HG03571 (cell line): ENCODE measurements at regions not wholly inside any gene's neighbourhood (a gene's known extent, or its start where the extent isn't known, plus 50 kb on each side); places are given as distances from the start of the nearest gene placed in this dataset.
"Not testable (repeated sequence)": the region's sequence is repeated elsewhere in the genome, so short reads cannot be mapped to it uniquely, and the experiment has no call there.

Source experiments
- ATAC-seq: cut with Tn5 transposase; IDR thresholded peaks from one replicate; pipeline ENCODE4 v1.9.1; 2021; ENCODE audit not compliant: unreplicated experiment

DNA sequence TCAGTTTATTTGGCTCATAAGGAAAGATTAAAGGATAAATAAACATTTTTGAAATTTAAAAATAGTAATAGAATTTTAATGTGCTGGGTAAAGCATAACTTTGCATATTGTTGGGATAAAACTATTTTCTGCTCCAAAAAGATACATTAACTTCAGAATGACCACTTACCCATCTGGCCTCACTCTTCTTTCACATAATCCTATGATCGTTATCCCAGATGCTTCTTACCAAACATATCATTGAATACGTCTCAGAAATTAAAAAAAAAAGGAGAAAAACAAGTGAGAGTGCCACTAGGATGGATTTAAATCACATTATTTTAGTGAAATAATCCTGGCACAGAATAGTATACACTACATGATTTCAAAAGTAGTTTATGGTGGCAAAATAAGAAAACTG is 677.5 kb upstream of the ZWINT start:
- no peak for ATAC-seq

GRCh38 chr10:57035310-57035709 is 674.3 kb upstream of the ZWINT start:
- no peak for ATAC-seq

DNA sequence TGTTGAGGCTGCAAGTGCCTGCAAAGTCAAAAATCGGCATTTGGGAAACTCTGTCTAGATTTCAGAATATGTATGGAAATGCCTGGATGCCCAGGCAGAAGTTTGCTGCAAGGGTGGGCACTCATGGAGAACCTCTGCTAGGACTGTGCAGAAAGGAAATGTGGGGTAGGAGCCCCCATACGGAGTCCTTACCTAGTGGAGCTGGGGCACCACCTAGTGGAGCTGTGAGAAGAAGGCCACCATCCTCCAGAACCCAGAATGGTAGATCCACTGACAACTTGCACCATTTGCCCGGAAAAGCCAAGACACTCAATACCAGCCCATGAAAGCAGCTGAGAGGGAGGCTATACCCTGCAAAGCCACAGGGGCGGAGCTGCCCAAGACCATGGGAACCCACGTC is 671.2 kb upstream of the ZWINT start:
- ATAC-seq: not testable (repeated sequence)

- no peak for ATAC-seq
These were observed 670.3 kb upstream of the ZWINT start for GRCh38 chr10:57031346-57031745.

- no peak for ATAC-seq
These were observed 665.2 kb upstream of the ZWINT start for GRCh38 chr10:57026307-57026706.

- no peak for ATAC-seq
These were observed 662.6 kb upstream of the ZWINT start for GRCh38 chr10:57023626-57024025.

- no peak for ATAC-seq
These were observed 657.4 kb upstream of the ZWINT start for GRCh38 chr10:57018452-57018851.

DNA sequence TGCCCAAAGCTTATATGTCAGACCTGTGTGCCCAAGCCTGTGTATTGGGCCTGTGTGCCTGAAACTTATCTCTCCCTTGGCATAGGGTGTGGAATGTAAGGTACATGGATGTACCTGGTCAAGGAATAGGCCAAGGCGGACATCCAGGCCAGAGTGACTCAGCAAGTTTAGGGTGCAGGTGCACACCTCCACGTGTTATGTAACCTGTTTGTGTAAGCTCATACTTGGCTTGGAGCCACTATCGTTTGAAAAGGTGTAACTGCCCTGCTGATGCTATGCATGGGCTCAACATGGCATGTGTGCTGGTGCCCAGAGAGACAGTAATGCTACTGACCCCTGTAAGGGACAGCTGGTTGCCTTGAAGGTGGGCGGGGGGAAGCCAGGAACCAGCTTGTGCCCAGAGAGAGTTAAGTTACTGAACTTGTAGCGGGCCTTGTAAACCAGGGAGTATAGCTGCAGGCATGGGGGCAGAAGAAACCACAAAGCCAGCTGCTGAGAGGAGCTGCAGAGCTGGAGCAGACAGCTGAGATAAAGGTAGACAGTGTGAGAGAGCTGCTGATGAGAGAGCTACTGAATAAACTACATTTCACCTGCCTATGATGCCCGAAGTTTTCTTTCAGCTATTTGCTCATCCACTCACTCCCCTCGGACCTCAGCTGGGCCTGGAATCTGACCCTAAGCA is 656.4 kb upstream of the ZWINT start:
- ATAC-seq: no peak

DNA sequence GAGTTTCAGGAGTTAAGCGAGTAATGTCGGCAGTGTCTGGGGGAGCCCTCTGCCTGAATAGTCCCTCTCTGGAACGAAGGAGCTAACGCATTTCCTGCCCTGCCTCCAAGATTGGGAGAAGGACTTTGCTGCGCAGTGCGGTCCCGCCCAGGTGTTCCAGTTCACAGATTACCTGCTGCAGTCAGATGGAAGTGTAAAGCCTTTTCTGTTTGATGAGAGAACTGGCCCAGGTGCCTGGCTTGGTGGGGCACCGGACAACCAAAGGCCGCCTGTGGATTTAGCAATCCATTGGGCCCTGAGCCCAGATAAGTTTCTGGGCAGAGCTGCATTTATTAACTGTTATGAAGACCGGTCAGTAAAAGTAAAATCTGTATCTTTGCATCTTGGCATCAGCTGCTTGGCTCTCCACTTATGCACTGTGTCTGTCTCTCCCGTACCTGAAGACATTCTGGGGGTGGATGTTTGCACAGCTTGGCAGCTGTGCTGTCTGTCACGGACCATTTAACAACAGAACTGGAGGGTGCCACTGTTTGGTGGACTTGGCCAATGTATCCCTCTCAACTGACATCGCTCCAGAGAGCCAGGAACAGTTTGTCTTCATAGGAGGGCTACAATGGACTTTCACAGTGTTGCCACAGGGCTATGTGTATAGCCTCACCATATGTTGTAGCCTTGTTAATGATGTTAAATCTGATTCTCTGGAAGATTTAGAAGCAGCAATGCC is 654.7 kb upstream of the ZWINT start:
- ATAC-seq: no peak

DNA sequence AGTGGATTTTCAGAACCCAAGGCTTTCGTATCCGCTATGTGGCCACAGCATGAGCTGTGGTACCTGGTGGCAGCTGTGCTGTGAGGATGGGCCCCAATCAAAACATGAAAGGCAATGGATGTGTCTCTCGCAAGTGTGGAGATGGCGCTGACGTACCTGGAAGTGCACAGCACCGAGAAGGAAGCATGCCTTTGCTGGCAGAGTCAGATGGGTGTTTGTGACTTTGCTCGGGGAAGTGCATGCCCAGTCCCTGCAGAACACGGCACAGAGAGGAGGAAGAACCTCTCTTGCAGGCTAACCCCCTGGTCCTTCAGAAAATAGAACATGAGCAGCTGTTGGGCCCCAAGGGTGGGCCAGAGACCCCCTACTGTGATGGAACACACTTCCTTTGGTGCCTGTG is 654.1 kb upstream of the ZWINT start:
- no peak for ATAC-seq

- ATAC-seq: no peak
These were observed 653.7 kb upstream of the ZWINT start for GRCh38 chr10:57014758-57015157.

DNA sequence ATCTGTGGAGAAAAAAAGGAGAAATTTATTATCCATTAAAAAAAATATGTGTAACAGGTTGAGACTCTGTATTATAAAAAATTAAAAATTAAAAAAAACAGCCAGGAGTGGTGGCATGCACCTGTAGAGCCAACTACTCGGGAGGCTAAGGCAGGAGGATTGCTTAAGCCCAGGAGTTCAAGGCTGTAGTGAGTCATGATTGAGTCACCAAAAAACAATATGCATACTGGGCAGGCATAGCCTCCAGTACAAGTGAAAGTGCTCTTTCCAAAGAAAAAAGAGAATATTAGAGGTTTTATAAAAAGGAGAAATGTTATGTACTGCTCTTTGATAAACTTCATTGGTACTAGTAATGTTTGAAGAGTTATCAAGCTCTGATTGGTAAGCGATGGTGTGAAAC is 647.1 kb upstream of the ZWINT start:
- no peak for ATAC-seq

DNA sequence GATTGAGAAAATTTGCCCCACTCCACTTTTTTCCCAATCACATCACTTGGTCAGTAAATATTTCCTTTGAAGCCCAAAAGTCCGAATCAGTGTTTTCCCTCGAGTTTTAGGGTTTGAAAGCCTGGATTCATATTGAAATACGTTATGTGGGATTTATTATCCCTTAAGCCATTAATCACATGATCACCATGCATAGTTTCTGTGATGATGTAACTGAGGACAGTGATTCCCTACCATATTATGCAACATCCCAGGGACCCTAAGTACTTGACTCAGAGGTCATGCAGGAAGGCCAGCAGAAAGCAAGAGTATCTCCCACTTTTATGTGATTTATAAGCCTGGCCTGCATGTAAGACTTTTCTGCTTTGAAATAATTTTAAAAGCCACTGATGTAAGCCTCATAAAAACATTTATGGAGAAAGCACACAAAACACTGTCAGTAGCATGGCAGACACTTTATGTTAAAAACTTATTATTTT is 630.6 kb upstream of the ZWINT start:
- no peak for ATAC-seq

- ATAC-seq: no peak
These were observed 614.5 kb upstream of the ZWINT start for GRCh38 chr10:56975513-56975912.

GRCh38 chr10:56973766-56974165 is 612.7 kb upstream of the ZWINT start:
- ATAC-seq: no peak

- no peak for ATAC-seq
These were observed 582.2 kb upstream of the ZWINT start for GRCh38 chr10:56943221-56943755.

GRCh38 chr10:56934515-56934914 is 573.5 kb upstream of the ZWINT start:
- no peak for ATAC-seq

GRCh38 chr10:56928714-56929113 is 567.7 kb upstream of the ZWINT start:
- no peak for ATAC-seq

- no peak for ATAC-seq
These were observed 566.6 kb upstream of the ZWINT start for GRCh38 chr10:56927701-56928100.

DNA sequence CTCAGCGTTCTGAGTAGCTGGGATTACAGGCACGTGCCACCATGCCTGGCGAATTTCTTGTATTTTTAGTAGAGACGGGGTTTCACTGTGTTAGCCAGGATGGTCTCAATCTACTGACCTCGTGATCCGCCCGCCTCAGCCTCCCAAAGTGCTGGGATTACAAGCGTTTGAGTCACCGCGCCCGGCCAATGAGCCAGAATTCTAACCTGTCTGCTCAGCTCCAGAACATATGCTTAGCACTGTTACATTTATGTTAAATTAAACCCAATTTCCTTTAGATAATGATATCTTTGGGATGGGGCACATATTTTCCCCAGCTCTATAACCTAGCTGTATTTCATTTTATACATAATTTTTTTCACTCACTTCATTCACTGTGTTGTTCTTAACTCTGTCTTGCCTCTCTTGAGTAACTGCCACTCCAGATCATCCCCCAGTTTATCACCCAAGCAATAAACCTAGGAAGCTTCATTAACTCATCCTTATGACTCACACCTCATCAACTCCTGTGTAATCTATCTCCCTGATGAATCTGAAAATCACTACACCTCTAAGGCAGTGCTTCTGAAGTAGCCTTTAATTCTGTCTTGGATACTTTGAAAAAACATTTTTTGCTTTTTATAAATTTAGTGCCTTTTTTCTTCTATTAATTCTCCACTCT is 559.7 kb upstream of the ZWINT start:
- ATAC-seq: no peak

DNA sequence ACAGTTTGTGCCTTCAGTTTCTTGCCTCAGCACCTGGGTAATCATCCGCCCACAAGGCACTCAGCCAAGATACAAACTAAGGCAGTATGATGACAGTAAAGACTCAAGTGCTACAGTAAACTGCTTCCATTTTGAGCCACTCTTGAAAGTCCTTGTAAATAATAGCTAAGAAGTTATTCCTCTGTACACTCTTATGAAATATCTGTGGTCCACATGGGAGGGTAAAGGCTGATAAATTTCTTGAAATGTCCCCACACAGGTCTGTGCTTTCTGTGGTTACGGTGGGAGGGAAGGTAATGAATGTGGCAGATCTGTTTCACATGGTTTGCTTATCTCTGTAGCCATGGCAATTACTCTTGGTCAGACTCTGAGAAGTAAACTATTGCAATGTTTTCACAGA is 551.0 kb upstream of the ZWINT start:
- ATAC-seq: no peak

DNA sequence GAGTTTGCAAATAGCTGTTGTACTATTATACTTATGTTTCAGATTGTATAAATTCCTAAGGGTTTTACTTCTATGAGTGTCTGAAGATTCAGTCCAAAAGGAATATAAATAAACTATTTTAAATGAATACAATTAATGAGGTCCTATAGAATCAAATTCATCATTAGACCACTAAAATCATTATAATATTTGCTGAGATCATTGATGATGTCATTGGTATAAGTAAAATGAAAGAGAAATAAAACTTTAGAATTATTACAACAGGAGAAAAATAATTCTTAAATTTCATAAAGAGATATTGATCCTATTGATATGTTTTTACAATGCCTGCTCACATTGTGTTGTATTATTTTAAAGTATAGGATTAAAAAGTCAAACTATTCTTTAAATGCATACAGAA is 544.0 kb upstream of the ZWINT start:
- no peak for ATAC-seq
